GM18511 (cell line): ENCODE measurements at regions not wholly inside any gene's neighbourhood (a gene's known extent, or its start where the extent isn't known, plus 50 kb on each side); places are given as distances from the start of the nearest gene placed in this dataset.

Experiments
- ATAC-seq: cut with Tn5 transposase; IDR thresholded peaks from one replicate; pipeline ENCODE4 v1.9.1; 2021; ENCODE audit warnings: mild to moderate bottlenecking, moderate library complexity; ENCODE audit not compliant: unreplicated experiment

DNA sequence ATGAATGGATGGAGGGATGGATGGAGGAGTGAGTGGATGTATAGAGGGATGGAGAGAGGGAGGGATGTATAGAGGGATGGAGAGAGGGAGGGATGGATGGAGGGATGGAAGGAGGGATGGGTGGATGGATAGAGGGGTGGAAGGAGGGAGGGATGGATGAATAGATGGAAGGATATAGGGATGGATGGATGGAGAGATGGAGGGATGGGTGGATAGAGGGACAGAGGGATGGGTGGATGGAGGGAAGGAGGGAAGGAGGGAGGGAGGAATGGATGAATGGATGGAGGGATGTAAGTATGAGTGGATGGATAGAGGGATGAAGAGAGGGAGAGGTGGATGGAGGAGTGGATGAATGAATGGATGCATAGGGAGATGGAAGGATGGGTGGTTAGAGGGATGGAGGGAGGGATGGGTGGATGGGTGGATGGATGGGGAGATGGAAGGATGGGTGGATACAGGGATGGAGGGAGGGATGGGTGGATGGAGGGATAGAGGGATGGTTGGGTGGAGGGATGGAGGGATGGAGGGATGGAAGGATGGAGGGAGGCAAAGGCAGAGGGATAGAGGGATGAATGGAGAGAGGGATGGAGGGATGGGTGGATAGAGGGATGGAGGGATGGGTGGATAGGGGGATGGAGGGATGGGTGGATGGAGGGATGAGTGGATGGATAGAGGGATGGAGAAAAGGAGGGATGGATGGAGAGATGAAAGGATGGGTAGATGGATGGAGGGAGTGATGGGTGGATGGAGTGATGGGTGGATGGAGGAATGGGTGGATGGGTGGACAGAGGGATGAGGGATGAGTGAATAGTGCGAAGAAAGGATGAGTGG is 313.8 kb downstream of the UACA start:
- no peak for ATAC-seq

GRCh38 chr15:70447928-70448698 is 315.2 kb downstream of the UACA start:
- ATAC-seq: no peak

- ATAC-seq: no peak
These were observed 315.8 kb downstream of the UACA start for GRCh38 chr15:70447521-70447920.

DNA sequence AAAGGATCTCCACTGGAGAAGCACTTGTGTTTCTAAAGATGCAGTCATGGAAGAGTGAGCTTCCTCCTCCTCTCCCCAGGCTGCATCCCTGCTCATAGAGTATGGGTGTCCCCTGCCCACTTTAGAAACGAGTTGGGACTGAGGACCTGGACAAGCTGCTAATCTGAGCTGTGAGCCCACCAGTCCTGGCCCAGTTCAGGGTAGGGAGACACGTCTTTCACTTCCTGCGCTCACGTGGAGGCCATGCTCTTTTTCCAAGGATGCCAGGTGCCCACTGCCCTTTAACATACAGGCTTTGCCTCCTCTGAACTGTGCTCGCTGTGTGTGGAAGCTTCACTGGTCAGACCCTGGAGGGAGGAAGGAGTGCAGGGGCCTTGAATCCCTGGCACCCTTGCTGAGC is 316.3 kb downstream of the UACA start:
- ATAC-seq: no peak

DNA sequence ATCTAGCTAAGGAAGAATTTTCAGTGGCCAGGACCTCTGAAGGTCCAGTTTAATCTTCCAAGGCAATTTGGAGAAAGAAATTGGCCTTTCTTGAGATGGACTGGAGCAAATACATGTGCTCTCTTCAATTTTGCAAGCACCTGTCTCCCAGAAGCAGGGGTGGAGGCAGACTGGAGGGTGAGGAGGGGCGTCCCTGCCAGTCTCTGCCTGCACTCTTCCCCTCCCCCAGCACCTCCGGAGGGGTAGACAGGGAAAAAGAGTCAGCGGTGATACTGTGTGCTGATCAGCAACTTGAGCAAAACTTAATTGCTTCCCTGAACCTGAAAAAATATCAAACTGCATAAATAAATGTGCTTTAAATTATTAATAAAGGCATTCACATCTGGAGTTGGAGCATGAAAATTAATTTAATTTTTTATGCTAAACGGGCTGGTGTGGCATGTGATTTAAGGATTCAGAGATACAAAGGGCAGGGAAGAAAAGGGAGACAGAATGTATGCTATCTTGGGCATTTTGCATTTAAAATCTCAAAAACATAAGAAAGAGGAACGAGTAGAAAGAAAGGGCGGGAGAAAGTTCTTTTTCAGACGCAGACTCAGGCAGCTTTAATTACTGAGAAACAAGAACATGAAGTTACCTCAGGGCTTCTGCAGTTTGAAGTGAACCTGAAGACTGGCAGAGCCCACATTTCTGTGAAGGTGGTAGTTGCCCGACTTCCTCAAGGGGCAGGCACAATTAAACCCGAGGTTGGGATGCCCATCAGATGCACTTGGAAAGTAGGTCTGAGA is 319.7 kb downstream of the UACA start:
- ATAC-seq: no peak

DNA sequence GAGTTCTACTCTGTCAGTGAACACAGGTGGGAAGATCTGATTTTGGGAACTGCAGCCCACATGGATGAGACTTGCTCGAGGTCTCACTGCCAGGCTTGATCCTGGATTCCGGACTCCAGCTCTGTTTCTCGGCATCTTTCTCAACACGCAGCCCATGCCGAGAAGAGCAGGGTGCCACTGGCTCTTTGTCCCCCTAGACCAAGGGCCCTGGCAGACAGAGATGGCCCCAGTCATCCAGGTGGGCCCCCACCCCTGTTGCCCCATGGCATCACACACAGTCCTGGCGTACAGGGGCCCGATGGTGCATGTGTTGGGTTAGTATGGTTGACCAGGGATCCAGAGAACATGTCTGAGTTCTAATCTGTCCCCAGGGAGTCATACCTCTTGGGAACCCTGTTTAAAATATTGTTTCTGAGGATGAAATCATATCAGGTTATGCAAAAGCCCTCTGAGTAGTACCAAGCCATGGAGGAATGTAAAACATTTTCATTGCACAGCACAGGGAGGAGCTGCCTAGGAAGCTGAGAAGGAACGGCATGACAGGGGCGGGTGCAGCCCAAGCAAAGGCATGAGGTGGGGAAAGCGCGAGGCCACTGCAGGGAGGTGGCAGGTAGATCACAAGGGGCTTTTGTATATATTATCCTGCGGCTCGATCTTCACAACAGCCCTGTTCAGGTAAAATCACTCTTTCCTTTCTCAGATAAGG is 320.6 kb downstream of the UACA start:
- no peak for ATAC-seq

- no peak for ATAC-seq
These were observed 321.1 kb downstream of the UACA start for GRCh38 chr15:70442211-70442610.

DNA sequence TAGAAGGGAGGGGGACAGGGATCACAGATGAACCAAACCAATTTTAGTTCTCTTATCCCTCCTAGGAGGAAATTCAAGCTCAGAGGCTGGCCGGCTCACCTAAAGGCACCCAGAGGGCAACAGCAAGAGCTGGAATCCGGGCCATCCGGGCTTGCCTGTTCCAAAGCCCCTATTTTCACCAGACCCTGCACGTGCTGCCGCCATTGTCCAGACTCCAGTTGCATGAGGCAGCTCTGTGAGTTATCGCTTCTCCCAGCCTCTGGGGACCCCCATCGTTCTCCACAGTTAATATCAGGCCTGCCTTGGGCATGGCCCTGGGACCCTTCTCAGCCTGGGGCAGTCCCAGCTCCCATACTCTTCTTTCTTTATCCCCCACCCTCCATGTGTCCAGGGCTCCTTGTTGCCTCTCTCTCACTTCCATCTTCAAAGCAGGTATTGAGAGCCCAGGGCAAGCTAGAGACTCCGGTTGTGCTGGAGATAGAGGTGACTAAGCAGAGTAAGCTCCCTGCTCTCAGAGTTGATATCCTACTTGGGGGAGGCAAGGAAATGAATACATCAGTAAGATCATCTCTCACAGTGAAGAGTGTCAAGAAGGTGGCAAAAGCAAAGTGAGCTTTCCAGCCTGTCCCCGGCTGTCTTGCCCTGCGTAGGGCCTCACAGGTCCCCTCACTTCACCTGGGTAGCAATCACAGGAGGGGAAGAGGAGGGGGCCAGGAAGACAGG is 322.8 kb downstream of the UACA start:
- no peak for ATAC-seq

- no peak for ATAC-seq
These were observed 323.5 kb downstream of the UACA start for GRCh38 chr15:70439880-70440279.

DNA sequence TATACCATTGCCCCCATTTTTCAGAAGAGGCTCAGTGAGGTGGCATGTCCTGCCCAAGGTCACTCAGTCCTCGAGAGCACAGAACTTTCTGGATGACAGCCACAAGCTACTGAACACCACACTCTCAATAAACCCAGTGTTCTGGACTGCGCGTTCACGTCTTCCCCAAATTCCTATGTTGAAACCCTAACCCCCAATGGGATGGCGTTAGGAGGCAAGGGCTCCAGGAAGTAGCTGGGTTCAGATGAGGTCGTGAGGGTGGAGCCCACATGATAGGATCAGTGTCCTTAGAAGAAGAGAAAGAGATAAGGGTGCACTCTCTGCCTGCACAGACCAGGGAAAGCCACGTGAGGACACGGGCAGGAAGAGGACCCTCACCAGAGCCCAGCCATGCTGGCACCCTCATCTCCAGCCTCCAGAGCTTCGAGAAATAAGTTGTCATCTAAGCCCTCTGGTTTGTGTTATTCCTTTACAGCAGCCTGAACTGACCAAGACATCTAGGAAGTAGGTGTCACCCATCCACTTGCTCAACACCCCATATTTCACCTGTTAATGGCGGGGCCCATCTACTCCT is 324.0 kb downstream of the UACA start:
- ATAC-seq: no peak

GRCh38 chr15:70438776-70439175 is 324.6 kb downstream of the UACA start:
- no peak for ATAC-seq

DNA sequence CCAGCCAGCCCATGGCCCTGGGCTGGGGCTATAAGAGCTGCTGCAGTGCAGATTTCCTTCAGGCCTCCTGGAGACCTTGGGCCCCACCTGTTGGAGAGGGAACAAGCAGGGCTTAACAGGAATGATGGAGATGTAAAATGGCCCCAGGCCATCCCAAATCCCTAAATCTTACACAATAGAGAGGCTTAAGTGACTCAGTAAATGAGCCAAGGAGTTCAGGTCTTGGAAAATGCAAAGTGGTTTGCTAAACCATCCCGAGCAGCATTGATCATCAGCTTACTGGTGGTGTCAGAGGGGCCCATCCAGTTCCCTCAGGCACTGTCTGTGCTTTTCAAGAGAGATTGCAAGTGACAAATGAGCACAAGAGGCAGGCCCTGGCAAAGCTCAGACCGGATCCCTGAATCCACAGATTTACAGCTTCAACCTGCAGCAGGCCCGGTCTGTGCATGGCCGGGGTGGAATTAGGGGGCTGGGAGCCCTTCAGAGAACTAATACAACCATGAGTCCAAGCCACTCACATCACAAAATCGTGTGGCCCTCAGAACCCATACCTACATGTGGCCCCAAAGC is 325.4 kb downstream of the UACA start:
- no peak for ATAC-seq

GRCh38 chr15:70437089-70437488 is 326.3 kb downstream of the UACA start:
- no peak for ATAC-seq

DNA sequence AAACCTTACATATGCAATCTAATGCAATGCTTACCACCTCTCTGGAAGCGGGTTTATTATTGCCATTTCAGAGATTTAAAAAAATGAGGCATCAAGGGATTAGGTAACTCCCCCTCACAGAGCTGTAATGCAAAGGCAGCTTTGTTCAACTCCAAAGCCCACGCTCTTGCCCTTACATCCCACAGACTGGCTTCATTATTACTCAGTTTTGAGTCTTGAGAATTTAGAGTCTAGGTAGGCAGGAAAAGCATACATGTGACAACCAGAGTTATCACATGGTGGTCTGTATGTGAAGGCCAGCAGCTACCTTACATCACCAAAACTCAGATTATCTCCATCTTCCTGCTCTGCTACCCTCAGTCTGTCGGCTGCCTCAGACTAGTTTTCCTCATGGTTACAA is 326.9 kb downstream of the UACA start:
- ATAC-seq: peak; percentile 59

GRCh38 chr15:70435872-70436271 is 327.5 kb downstream of the UACA start:
- ATAC-seq: peak; percentile 52

DNA sequence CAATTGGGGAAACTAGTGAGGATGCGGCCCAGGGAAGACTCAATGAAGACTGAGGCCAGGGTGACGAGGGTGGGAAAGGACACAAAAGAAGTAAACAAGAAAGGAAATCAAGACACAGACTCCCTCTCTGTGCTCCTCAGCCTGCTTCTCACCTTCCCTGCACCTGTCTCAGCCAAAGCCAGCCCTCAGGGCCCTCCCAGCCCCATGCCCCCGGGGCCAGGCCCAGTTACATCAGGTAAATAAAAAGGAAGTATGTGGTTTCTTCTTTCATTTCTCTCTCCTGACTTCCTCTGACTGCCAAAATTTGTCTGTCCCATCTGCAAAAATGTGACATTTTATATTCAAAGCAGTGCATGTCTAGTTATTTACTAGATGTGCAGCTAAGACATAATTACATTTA is 328.0 kb downstream of the UACA start:
- peak; percentile 71 for ATAC-seq

DNA sequence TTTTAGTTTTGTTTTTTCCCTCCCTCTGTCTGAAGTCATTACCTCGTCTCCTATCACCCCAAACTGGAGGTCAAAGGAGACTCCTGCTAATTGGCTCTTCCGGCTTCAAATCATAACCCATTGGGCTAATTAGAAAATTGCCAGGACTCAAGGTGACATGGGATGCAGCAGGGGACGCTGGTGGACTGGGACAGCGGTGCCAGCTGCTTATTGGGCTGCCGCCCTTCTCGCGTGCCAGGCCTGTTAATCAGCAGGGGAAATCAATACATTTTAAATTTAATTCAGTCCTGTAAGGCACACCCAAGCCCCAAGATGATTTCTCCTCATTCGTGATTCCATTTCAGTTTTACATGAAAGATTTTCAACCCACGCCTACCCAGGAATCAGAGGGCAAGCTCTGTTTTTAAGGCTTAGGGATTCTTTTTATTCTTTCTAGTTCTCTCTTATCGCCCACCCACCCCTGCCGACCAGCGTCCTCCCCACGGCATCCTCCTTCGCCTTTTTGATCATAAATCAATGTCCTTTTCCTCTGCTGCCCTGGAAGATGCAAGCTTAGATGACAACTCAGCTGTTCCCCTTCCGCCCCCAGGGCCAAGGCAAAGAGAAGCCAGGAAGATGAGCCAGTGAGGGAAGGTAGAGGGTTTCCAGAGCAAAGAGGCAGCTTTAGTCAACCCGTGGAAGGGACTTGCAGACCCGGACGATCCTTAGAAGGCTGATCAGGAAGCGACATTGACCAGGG is 329.6 kb downstream of the UACA start:
- no peak for ATAC-seq

DNA sequence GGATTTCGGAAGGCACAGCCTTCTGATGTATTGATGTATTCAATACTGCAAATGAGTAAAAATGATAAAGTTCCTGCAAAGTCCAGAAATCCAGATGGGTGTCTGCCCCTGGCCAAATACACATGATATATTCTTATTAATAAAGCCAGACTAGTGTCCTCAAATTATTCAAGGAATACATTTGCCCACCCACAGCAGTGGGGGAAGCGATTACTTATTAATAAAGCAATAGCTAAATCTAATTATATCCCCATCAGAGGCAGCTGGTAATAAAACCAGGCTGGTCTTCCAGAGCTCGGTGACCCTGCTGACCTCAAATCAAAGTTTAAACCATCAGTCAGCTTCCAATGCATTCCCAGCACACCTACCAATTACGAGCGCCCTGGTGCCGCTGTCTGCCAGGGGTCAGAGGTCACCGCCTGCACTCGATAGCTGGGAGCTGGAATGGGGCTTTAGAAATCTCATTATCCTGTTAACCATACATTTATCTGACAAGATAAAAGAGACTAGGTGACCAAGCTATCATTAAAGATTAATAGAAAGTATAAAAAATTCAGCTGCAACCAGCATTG is 330.3 kb downstream of the UACA start:
- no peak for ATAC-seq

DNA sequence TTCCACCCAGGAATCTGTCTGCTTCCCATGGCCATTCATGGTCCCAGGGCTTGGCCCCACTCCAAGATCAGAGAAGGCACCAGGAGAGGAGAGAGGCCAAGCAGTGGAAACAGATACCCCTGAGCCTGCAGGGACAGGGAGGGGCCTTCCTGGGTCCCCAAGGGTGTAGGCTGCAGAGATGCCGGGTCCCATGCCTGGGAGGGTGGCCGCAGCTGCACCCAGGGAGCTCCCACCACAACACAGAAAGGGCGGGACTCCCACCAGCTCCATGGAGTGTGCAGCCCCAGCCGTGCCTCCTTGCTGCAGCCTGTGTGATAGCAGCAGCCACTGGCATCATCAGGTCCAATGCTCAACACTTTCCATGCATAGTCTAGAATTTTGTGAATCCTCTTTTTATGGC is 331.5 kb downstream of the UACA start:
- ATAC-seq: no peak
